ENCODE measurements at regions not wholly inside any gene's neighbourhood (a gene's known extent, or its start where the extent isn't known, plus 50 kb on each side); places are given as distances from the start of the nearest gene placed in this dataset.

GRCh38 chr6:26205625-26206574 is 118.7 kb downstream of the HFE start:
- Histone ChIP-seq H3K36me3 (ENCODE audit: control insufficient read depth, insufficient read depth, low read length) (no peaks in the 10 kb centered on the region), H3K4me3 (ENCODE audit: low read depth, low read length) (peak overlapping the region; percentile 53), H3K27me3 (ENCODE audit: control insufficient read depth, insufficient read depth, low read length) (no peaks in the 10 kb centered on the region)
- DNase-seq (ENCODE audit: low read depth) (peak; percentile 78), FAIRE-seq (no peak)
- TF ChIP-seq CTCF (IDR thresholded peaks at IDR 0.05; ENCODE audit: insufficient read depth, low read length, severe bottlenecking), result no peak

GRCh38 chr6:26206868-26207801 is 119.9 kb downstream of the HFE start:
- no peak for FAIRE-seq
- no peak for DNase-seq (ENCODE audit: low read depth)
- Histone ChIP-seq H3K36me3 (ENCODE audit: control insufficient read depth, insufficient read depth, low read length) (no peaks in the 10 kb centered on the region), H3K27me3 (ENCODE audit: control insufficient read depth, insufficient read depth, low read length) (no peaks in the 10 kb centered on the region), H3K4me3 (ENCODE audit: low read depth, low read length) (no peak overlapping the region)
- TF ChIP-seq CTCF (IDR thresholded peaks at IDR 0.05; ENCODE audit: insufficient read depth, low read length, severe bottlenecking), result no peak

GRCh38 chr6:26211963-26212362 is 124.7 kb downstream of the HFE start:
- FAIRE-seq (no peak), DNase-seq (ENCODE audit: low read depth) (no peak)
- no peak overlapping the region for H3K4me3 ChIP-seq (ENCODE audit: low read depth, low read length)
- H3K27me3 ChIP-seq (ENCODE audit: control insufficient read depth, insufficient read depth, low read length), result no peaks in the 10 kb centered on the region
- no peaks in the 10 kb centered on the region for H3K36me3 ChIP-seq (ENCODE audit: control insufficient read depth, insufficient read depth, low read length)
- TF ChIP-seq CTCF (IDR thresholded peaks at IDR 0.05; ENCODE audit: insufficient read depth, low read length, severe bottlenecking), result no peak

- no peak for FAIRE-seq
- no peak for TF ChIP-seq CTCF (IDR thresholded peaks at IDR 0.05; ENCODE audit: insufficient read depth, low read length, severe bottlenecking)
- no peak for DNase-seq (ENCODE audit: low read depth)
These were observed 126.3 kb downstream of the HFE start for GRCh38 chr6:26213334-26214075.

GRCh38 chr6:26214803-26215584 is 127.8 kb downstream of the HFE start:
- FAIRE-seq, result no peak
- Histone ChIP-seq H3K36me3 (ENCODE audit: control insufficient read depth, insufficient read depth, low read length) (no peaks in the 10 kb centered on the region), H3K27me3 (ENCODE audit: control insufficient read depth, insufficient read depth, low read length) (no peaks in the 10 kb centered on the region), H3K4me3 (ENCODE audit: low read depth, low read length) (peak overlapping the region; percentile 50)
- DNase-seq (ENCODE audit: low read depth), result no peak
- TF ChIP-seq CTCF (IDR thresholded peaks at IDR 0.05; ENCODE audit: insufficient read depth, low read length, severe bottlenecking), result no peak

More at GRCh38 chr6:26213334-26214075, 126.3 kb downstream of the HFE start:
- Histone ChIP-seq H3K36me3 (ENCODE audit: control insufficient read depth, insufficient read depth, low read length) (no peaks in the 10 kb centered on the region), H3K4me3 (ENCODE audit: low read depth, low read length) (no peak overlapping the region), H3K27me3 (ENCODE audit: control insufficient read depth, insufficient read depth, low read length) (no peaks in the 10 kb centered on the region)
